ENCODE measurements at regions not wholly inside any gene's neighbourhood (a gene's known extent, or its start where the extent isn't known, plus 50 kb on each side); places are given as distances from the start of the nearest gene placed in this dataset.

DNA sequence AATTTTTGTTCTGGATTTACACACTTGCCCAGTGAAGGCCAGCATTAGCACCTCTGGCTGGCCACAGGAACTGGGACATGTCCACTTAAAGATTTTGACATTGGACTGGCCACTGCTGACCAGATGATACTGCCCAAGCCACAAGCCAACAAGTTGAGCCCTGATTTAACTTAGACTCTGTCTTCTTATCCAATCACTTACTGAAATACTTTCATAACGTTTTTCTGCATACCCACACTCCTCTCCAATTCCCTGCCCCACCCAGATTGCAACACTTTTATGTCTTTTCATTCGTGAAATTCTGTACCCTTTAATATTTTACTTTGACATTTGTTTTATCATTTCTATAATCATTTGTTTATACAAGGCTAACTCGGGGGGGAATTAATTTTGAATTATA is 170.3 kb upstream of the TAB2 start:
- Histone ChIP-seq H3K27me3 (ENCODE audit: control insufficient read depth, insufficient read depth, low read length) (no peaks in the 10 kb centered on the region), H3K27ac (ENCODE audit: low read depth, low read length) (no peak overlapping the region), H3K9me3 (ENCODE audit: control insufficient read depth, insufficient read depth, low read length) (peaks cover 2% of the 10 kb centered on the region), H3K4me3 (ENCODE audit: low read depth, low read length) (no peak overlapping the region), H3K4me1 (ENCODE audit: control insufficient read depth, insufficient read depth, low read length) (no peaks in the 10 kb centered on the region), H3K36me3 (ENCODE audit: control insufficient read depth, insufficient read depth, low read length) (no peaks in the 10 kb centered on the region)
- DNase-seq (ENCODE audit: low read depth in 4 of 6, low spot score in 6 of 6) = no peak
- 80% methylated on average over 1 of the region's 3 CpGs for WGBS (ENCODE audit: insufficient coverage)

DNA sequence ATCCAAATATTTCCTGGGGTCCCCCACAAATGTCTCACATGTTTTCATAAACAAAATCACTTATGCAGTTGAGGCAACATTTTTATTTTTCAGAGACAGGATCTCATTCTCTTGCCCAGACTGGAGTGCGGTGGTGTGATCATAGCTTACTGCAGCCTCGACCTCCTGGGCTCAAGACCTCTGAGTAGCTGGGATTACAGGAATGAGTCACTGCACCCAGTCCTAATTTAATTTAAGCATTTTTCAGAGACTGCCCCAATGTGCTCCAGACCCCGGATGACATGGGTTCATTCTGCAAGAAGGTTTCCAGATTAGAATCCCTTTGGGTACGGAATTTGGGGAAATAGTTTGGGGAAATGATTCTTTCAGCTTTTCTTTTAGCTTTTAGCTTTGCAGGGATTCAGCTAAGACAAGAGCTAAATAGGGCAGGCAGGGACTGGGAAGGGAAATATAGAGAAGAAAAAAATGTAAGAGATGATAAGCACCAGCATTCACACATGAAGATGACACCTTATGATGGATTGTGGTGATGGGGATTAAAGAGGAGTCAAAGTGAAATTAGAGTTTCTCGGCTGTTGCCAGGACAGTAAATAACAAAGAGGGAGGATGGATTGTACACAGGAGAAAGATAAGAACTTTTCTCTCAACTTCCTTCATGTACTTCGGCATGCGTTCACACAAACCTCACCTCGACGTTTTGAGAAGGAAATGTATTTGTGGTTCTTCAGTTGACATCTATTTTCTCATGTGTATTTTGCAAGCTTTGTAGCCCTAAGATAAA is 169.4 kb upstream of the TAB2 start:
- DNase-seq (ENCODE audit: low read depth in 4 of 6, low spot score in 6 of 6) = no peak
- no peaks in the 10 kb centered on the region for H3K27me3 ChIP-seq (ENCODE audit: control insufficient read depth, insufficient read depth, low read length)
- H3K27ac ChIP-seq (ENCODE audit: low read depth, low read length) = no peak overlapping the region
- WGBS (ENCODE audit: insufficient coverage) = 86% methylated on average over 4 of the region's 9 CpGs
- no peaks in the 10 kb centered on the region for H3K36me3 ChIP-seq (ENCODE audit: control insufficient read depth, insufficient read depth, low read length)
- H3K9me3 ChIP-seq (ENCODE audit: control insufficient read depth, insufficient read depth, low read length) = no peaks in the 10 kb centered on the region
- no peaks in the 10 kb centered on the region for H3K4me1 ChIP-seq (ENCODE audit: control insufficient read depth, insufficient read depth, low read length)
- no peak overlapping the region for H3K4me3 ChIP-seq (ENCODE audit: low read depth, low read length)

DNA sequence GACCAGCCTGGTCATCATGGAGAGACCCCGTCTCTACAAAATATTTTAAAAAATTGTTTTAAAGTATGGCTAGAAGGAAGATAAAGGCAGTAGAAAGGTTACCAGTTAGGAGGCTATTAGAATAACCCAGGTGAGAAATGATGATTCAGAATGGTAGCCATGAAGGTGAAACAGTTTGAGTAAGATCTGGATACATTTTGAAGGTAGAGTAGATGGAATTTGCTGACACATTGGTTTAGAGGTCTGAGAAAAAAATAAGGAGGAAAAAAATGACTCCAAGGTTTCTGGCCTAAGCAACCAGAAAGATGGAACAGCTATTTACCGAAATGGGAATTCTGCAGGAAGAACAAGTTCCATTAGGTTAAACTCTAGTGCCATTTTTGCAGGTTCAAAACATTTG is 167.9 kb upstream of the TAB2 start:
- H3K4me1 ChIP-seq (ENCODE audit: control insufficient read depth, insufficient read depth, low read length) = no peaks in the 10 kb centered on the region
- no peak overlapping the region for H3K4me3 ChIP-seq (ENCODE audit: low read depth, low read length)
- H3K27ac ChIP-seq (ENCODE audit: low read depth, low read length) = no peak overlapping the region
- WGBS (ENCODE audit: insufficient coverage) = no CpG with 5 or more reads among the region's 2 CpGs
- no peaks in the 10 kb centered on the region for H3K27me3 ChIP-seq (ENCODE audit: control insufficient read depth, insufficient read depth, low read length)
- H3K36me3 ChIP-seq (ENCODE audit: control insufficient read depth, insufficient read depth, low read length) = no peaks in the 10 kb centered on the region
- no peaks in the 10 kb centered on the region for H3K9me3 ChIP-seq (ENCODE audit: control insufficient read depth, insufficient read depth, low read length)
- DNase-seq (ENCODE audit: low read depth in 4 of 6, low spot score in 6 of 6) = no peak

DNA sequence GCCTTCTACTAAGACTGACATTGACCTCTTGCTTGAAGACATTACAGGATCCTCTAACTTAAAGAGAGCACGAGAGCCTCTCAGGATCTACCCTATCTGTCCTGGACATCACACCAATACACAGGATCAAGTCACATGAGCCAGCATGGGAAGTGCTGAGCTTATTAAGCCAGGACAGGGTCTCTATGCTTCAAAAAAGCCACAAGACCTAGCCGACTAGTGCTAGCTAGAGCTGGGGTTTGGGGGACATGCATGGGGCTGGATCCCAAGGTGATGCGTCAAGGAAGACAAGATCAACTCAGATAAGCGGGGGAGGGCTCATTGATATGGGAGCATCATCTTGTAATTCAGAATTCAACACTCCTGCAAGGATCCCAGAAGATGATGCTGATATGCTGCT is 167.2 kb upstream of the TAB2 start:
- WGBS (ENCODE audit: insufficient coverage) = 95% methylated on average over 2 of the region's 4 CpGs
- no peak for DNase-seq (ENCODE audit: low read depth in 4 of 6, low spot score in 6 of 6)
- Histone ChIP-seq H3K4me1 (ENCODE audit: control insufficient read depth, insufficient read depth, low read length) (no peaks in the 10 kb centered on the region), H3K36me3 (ENCODE audit: control insufficient read depth, insufficient read depth, low read length) (no peaks in the 10 kb centered on the region), H3K4me3 (ENCODE audit: low read depth, low read length) (no peak overlapping the region), H3K27ac (ENCODE audit: low read depth, low read length) (no peak overlapping the region), H3K9me3 (ENCODE audit: control insufficient read depth, insufficient read depth, low read length) (no peaks in the 10 kb centered on the region), H3K27me3 (ENCODE audit: control insufficient read depth, insufficient read depth, low read length) (no peaks in the 10 kb centered on the region)

DNA sequence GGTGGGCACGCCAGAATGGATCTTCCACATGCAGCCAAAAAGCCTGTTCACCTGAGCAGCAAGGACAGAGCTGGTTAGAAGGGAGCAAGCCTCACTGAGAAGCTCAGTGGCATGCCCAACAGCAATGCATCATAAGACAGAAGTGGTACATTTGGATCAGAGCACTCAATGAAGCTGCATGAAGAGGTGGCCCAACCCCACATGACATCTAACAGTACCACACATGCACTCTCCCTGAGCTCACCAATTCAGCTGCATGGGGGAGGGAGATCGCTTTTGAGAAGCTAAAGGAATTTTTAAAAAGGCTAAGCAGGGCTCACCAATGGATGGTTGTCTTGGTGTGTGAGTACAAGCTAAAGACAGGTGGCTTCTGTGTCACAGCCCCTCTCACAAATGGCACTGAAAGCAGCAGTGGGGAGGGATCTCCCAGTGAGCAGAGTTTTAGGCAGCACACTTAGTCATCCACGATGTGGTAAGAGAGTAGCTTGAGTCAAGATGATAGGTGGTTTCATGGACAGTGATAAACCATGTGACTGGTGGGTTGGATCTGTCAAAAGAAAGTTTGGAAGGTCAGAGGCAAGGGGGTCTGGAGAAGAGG is 166.6 kb upstream of the TAB2 start:
- Histone ChIP-seq H3K36me3 (ENCODE audit: control insufficient read depth, insufficient read depth, low read length) (no peaks in the 10 kb centered on the region), H3K27ac (ENCODE audit: low read depth, low read length) (no peak overlapping the region), H3K9me3 (ENCODE audit: control insufficient read depth, insufficient read depth, low read length) (no peaks in the 10 kb centered on the region), H3K4me1 (ENCODE audit: control insufficient read depth, insufficient read depth, low read length) (no peaks in the 10 kb centered on the region), H3K27me3 (ENCODE audit: control insufficient read depth, insufficient read depth, low read length) (no peaks in the 10 kb centered on the region), H3K4me3 (ENCODE audit: low read depth, low read length) (no peak overlapping the region)
- 81% methylated on average over 2 of the region's 3 CpGs for WGBS (ENCODE audit: insufficient coverage)
- DNase-seq (ENCODE audit: low read depth in 4 of 6, low spot score in 6 of 6) = no peak

DNA sequence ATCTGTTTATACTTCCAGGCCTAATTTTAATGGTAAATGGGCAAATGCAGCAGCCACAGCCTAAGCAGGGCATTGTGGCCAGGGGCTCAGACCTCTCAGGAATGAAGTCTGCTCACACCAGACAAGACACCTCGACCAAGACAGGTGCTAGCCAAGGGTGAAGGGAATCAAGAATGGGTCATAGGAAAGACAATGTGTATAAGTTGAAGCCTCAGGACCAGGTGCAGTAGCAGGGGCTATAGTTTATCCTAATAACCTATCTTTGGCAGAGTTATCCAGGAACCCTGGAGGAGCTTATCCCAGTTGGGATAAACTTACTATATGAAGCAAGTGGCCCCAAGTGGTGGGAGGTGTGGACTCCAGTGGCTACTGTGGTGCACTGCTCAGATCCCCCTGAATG is 165.0 kb upstream of the TAB2 start:
- no peak overlapping the region for H3K27ac ChIP-seq (ENCODE audit: low read depth, low read length)
- H3K9me3 ChIP-seq (ENCODE audit: control insufficient read depth, insufficient read depth, low read length) = no peaks in the 10 kb centered on the region

DNA sequence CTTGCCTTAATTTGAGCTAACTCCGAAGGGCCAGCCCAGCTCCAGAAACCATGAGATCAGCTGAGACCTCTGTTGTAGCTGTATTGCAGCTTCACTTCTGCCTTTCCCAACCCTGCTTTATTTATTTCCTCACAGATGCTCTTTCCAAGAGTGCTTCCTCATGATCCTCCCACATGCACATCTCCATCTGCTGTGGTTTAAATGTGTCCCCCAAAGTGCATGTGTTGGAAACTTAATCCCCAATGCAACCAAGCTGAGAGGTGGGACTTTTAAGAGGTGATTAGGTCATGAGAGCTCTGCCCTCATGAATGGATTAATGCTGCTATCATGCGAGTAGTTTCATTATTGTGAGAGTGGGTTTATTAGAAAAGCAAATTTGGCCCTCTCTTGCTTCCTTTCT is 164.4 kb upstream of the TAB2 start:
- Histone ChIP-seq H3K36me3 (ENCODE audit: control insufficient read depth, insufficient read depth, low read length) (no peaks in the 10 kb centered on the region), H3K27ac (ENCODE audit: low read depth, low read length) (no peak overlapping the region), H3K4me3 (ENCODE audit: low read depth, low read length) (no peak overlapping the region), H3K27me3 (ENCODE audit: control insufficient read depth, insufficient read depth, low read length) (no peaks in the 10 kb centered on the region), H3K9me3 (ENCODE audit: control insufficient read depth, insufficient read depth, low read length) (no peaks in the 10 kb centered on the region), H3K4me1 (ENCODE audit: control insufficient read depth, insufficient read depth, low read length) (no peaks in the 10 kb centered on the region)
- 100% methylated on average over 1 of the region's 2 CpGs for WGBS (ENCODE audit: insufficient coverage)
- DNase-seq (ENCODE audit: low read depth in 4 of 6, low spot score in 6 of 6) = no peak

More for the DNA sequence above, 165.0 kb upstream of the TAB2 start:
- 88% methylated on average over 1 of the region's 1 CpG for WGBS (ENCODE audit: insufficient coverage)
- DNase-seq (ENCODE audit: low read depth in 4 of 6, low spot score in 6 of 6) = no peak
- Histone ChIP-seq H3K4me1 (ENCODE audit: control insufficient read depth, insufficient read depth, low read length) (no peaks in the 10 kb centered on the region), H3K4me3 (ENCODE audit: low read depth, low read length) (no peak overlapping the region), H3K36me3 (ENCODE audit: control insufficient read depth, insufficient read depth, low read length) (no peaks in the 10 kb centered on the region), H3K27me3 (ENCODE audit: control insufficient read depth, insufficient read depth, low read length) (no peaks in the 10 kb centered on the region)

DNA sequence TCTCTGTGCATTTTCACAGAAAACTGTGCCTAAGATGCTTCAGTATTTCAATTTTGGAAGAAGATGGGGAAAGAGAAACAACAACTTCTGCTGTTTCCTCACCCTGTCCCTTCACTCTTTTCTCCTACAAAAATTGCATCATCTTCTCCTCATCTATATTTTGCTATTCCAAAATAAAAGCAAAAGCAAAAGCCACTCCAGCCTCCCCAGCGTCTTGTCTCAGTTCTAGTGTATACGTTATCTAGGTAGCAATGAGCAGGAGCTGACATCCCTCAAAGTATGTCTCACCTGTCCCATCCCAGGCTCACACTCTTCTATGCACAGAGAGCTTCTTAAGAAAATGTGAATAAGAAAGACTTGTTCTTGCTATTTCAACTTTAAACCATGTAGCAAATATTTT is 163.8 kb upstream of the TAB2 start:
- Histone ChIP-seq H3K36me3 (ENCODE audit: control insufficient read depth, insufficient read depth, low read length) (no peaks in the 10 kb centered on the region), H3K4me1 (ENCODE audit: control insufficient read depth, insufficient read depth, low read length) (no peaks in the 10 kb centered on the region), H3K4me3 (ENCODE audit: low read depth, low read length) (no peak overlapping the region), H3K27me3 (ENCODE audit: control insufficient read depth, insufficient read depth, low read length) (no peaks in the 10 kb centered on the region), H3K27ac (ENCODE audit: low read depth, low read length) (no peak overlapping the region), H3K9me3 (ENCODE audit: control insufficient read depth, insufficient read depth, low read length) (no peaks in the 10 kb centered on the region)
- no CpG with 5 or more reads among the region's 2 CpGs for WGBS (ENCODE audit: insufficient coverage)
- no peak for DNase-seq (ENCODE audit: low read depth in 4 of 6, low spot score in 6 of 6)

DNA sequence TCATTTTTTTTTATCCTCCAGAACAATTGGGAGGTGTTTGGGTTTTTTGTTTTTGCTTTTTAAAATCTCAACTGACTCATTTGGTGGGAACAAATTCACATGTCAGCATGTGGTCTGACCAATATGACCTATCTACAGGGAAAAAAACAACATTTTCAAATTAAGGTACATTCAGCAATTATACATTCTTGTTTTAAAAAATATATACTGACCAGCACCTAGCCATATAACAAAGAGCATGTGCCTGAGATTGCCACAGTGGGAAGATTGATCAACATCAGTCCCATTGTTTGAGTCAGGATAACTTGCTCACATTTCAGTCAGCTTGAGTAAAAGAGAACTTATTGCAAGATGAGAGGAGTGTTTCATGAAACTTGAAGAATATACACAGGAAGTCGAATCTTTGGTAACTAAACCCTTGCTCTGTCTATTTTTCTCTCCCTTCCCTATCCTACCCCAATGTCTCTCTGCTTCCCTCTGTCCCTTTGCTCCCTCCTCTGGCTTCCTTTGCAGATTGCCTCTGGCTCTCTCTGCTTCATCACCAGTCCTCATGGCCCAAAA is 163.2 kb upstream of the TAB2 start:
- H3K9me3 ChIP-seq (ENCODE audit: control insufficient read depth, insufficient read depth, low read length) = no peaks in the 10 kb centered on the region
- no peaks in the 10 kb centered on the region for H3K4me1 ChIP-seq (ENCODE audit: control insufficient read depth, insufficient read depth, low read length)
- no peaks in the 10 kb centered on the region for H3K27me3 ChIP-seq (ENCODE audit: control insufficient read depth, insufficient read depth, low read length)
- H3K27ac ChIP-seq (ENCODE audit: low read depth, low read length) = no peak overlapping the region
- no CpG with 5 or more reads among the region's 1 CpG for WGBS (ENCODE audit: insufficient coverage)
- H3K4me3 ChIP-seq (ENCODE audit: low read depth, low read length) = no peak overlapping the region
- DNase-seq (ENCODE audit: low read depth in 4 of 6, low spot score in 6 of 6) = no peak
- no peaks in the 10 kb centered on the region for H3K36me3 ChIP-seq (ENCODE audit: control insufficient read depth, insufficient read depth, low read length)

DNA sequence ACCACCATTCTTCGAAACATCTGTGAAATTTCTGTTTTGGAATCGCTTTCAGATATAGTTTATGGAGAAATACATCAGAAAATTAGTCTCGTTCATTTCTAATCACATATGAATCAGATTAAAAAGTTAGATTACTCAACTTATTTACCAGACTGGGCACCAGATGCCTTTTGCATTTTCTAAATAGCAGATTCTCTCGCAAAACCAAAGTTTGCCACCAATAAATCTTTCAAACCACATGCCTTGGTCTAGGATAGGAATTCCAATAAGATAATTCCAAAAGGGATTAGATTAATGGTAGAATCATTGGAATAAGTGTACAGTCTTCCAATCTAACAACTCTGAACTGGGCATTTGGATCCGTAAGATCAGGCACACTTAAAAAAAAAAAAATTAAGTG is 160.4 kb upstream of the TAB2 start:
- no CpG with 5 or more reads among the region's 5 CpGs for WGBS (ENCODE audit: insufficient coverage)
- Histone ChIP-seq H3K4me1 (ENCODE audit: control insufficient read depth, insufficient read depth, low read length) (no peaks in the 10 kb centered on the region), H3K4me3 (ENCODE audit: low read depth, low read length) (no peak overlapping the region), H3K27ac (ENCODE audit: low read depth, low read length) (no peak overlapping the region), H3K9me3 (ENCODE audit: control insufficient read depth, insufficient read depth, low read length) (no peaks in the 10 kb centered on the region), H3K36me3 (ENCODE audit: control insufficient read depth, insufficient read depth, low read length) (no peaks in the 10 kb centered on the region), H3K27me3 (ENCODE audit: control insufficient read depth, insufficient read depth, low read length) (no peaks in the 10 kb centered on the region)
- DNase-seq (ENCODE audit: low read depth in 4 of 6, low spot score in 6 of 6) = no peak
